HG03097 (cell line): ENCODE measurements at regions not wholly inside any gene's neighbourhood (a gene's known extent, or its start where the extent isn't known, plus 50 kb on each side); places are given as distances from the start of the nearest gene placed in this dataset.

ENCODE experiments used
- ATAC-seq: cut with Tn5 transposase; IDR thresholded peaks from one replicate; pipeline ENCODE4 v1.9.1; 2021; ENCODE audit not compliant: unreplicated experiment, low FRiP score

GRCh38 chrX:39514801-39515200 lies 583.0 kb downstream of the BCOR start:
- no peak for ATAC-seq

- no peak for ATAC-seq
These were observed 581.3 kb downstream of the BCOR start for GRCh38 chrX:39516427-39516841.

GRCh38 chrX:39518476-39519029 lies 579.2 kb downstream of the BCOR start:
- no peak for ATAC-seq

- no peak for ATAC-seq
These were observed 578.7 kb downstream of the BCOR start for GRCh38 chrX:39519030-39519488.

GRCh38 chrX:39519566-39520301 lies 578.0 kb downstream of the BCOR start:
- ATAC-seq: no peak

- no peak for ATAC-seq
These were observed 572.0 kb downstream of the BCOR start for GRCh38 chrX:39525758-39526157.

GRCh38 chrX:39527025-39527424 lies 570.7 kb downstream of the BCOR start:
- ATAC-seq: no peak

GRCh38 chrX:39528161-39528916 lies 569.4 kb downstream of the BCOR start:
- no peak for ATAC-seq

GRCh38 chrX:39532761-39533160 lies 565.0 kb downstream of the BCOR start:
- no peak for ATAC-seq

- no peak for ATAC-seq
These were observed 562.8 kb downstream of the BCOR start for GRCh38 chrX:39534949-39535348.

GRCh38 chrX:39536211-39536610 lies 561.5 kb downstream of the BCOR start:
- ATAC-seq: no peak

- no peak for ATAC-seq
These were observed 555.9 kb downstream of the BCOR start for GRCh38 chrX:39541881-39542280.

GRCh38 chrX:39542316-39542715 lies 555.4 kb downstream of the BCOR start:
- no peak for ATAC-seq

- ATAC-seq: no peak
These were observed 546.9 kb downstream of the BCOR start for GRCh38 chrX:39550795-39551361.

GRCh38 chrX:39551762-39552161 lies 546.0 kb downstream of the BCOR start:
- ATAC-seq: no peak

- ATAC-seq: no peak
These were observed 542.3 kb downstream of the BCOR start for GRCh38 chrX:39555431-39555830.

- no peak for ATAC-seq
These were observed 541.7 kb downstream of the BCOR start for GRCh38 chrX:39556056-39556455.

- no peak for ATAC-seq
These were observed 538.5 kb downstream of the BCOR start for GRCh38 chrX:39559229-39559628.

- no peak for ATAC-seq
These were observed 537.5 kb downstream of the BCOR start for GRCh38 chrX:39560271-39560670.

- no peak for ATAC-seq
These were observed 534.6 kb downstream of the BCOR start for GRCh38 chrX:39563178-39563577.

GRCh38 chrX:39564751-39565150 lies 533.0 kb downstream of the BCOR start:
- no peak for ATAC-seq
